HG03439 (cell line): ENCODE measurements at regions not wholly inside any gene's neighbourhood (a gene's known extent, or its start where the extent isn't known, plus 50 kb on each side); places are given as distances from the start of the nearest gene placed in this dataset.
A peak's percentile ranks its signal among the peaks of the same experiment; 100 is the strongest.
"Not testable (repeated sequence)": the region's sequence is repeated elsewhere in the genome, so short reads cannot be mapped to it uniquely, and the experiment has no call there.

Experiments
- ATAC-seq: cut with Tn5 transposase; IDR thresholded peaks from one replicate; pipeline ENCODE4 v1.9.1; 2021; ENCODE audit warnings: mild to moderate bottlenecking, moderate library complexity; ENCODE audit not compliant: unreplicated experiment

DNA sequence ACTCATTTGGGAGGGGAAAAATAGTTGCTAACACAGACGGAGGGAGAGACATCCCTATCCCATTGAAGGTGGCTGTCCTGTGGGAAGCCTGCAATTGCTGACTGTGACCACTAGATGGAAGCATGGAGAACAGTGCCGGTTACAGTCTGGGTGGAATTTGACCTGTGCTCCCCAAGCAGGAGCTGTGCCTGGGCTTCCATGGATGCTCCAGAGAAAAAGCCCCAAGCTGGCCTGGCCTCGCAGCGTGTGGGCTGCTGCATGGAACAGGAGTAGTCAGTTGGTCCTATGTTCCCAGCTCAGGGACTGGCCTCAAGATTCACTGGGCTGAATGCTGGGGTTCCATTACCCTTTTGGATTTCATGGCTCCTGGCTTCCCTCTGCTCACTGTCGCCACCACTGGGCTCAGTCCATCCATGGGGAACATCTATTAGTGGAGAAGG is 116.3 kb upstream of the CHD6 start:
- ATAC-seq: no peak

DNA sequence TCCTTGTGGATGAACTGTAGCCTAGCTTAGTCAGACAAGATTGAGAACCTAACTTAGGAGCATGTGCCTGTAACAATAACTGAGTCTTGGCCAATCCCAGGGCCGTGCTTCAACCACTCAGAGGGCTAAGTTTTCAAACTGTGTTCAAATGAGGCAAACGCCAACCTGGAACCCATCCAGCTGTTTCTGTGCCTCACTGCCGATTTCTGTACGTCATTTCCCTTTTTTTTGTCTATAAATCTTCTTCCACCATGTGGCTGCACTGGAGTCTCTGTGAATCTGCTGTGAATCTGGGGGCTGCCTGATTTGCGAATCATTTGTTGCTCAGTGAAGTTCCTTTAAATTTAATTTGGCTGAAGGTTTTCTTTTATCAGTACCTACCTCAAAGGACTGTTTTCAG is 115.0 kb upstream of the CHD6 start:
- no peak for ATAC-seq

DNA sequence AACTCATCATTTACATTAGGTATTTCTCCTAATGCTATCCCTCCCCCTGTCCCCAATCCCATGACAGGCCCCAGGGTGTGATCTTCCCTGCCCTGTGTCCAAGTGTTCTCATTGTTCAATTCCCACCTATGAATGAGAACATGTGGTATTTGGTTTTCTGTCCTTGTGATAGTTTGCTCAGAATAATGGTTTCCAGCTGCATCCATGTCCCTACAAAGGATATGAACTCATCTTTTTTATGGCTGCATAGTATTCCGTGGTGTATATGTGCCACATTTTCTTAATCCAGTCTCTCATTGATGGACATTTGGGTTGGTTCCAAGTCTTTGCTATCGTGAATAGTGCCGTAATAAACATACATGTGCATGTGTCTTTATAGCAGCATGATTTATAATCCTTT is 113.0 kb upstream of the CHD6 start:
- ATAC-seq: not testable (repeated sequence)

DNA sequence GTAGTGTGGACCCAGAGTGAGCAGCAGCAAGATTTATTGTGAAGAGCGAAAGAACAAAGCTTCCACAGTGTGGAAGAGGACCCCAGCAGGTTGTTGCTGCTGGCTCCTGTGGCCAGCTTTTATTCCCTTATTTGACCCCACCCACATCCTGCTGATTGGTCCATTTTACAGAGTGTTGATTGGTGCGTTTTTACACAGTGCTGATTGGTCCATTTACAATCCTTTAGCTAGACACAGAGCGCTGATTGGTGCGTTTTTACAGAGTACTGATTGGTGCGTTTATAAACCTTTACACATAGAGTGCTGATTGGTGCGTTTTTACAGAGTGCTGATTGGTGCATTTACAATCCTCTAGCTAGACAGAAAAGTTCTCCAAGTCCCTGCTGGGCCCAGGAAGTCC is 109.5 kb upstream of the CHD6 start:
- not testable (repeated sequence) for ATAC-seq

DNA sequence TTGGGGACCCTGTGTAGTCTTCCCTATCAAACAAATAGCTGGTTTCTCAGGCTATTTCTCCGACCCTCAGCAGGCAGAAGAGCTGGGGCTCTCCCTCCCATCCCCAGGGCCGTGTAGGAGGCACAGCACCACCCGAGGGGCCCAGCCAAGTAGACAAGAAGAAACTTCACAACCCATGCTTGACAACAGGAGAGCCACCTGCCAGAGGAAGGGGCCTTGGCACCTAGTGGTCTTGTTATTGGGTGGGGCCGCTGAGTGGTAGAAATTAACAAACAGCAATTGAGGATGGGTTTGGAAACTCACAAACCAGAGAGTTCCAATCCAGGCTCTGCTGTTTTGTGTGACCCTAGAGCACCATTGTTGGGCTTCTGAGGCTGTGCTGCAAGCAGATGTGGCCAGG is 108.5 kb upstream of the CHD6 start:
- no peak for ATAC-seq

DNA sequence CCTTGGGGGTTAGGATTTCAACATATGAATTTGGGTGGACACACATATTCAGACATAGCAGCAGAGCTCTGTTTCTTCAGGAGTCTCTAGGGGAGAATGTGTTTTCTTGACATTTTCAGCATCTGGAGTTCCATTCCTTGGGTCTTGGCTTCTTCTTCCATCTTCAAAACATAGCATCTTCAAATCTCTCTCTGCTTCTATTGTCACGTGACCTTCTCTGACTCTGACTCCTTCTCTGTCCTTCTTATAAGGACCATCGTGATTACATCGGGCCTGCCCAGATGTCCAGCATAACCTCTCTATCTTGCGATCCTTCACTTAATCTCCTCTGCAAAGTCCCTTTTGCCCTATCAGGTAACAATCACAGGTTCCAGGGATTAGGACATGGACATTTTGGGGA is 101.0 kb upstream of the CHD6 start:
- no peak for ATAC-seq

DNA sequence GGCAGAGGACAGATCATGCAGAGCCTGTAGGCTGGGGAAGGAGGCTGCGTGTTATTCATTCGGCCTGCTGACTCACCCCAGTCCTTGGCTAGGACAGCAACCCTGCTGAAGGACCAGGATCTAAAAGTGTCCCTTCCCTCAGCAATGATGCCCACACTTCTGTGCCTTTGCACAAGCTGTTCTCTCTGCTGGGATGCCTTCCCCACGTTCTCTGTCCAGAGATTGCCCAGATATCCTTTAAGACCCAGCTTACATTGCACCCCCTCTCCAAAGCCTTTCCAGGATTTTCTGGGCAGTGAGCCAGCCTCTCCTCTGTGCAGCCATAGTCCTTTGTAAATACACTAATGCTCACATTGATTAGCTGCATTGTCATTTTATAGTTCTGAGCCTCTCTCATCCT is 99.3 kb upstream of the CHD6 start:
- ATAC-seq: no peak

DNA sequence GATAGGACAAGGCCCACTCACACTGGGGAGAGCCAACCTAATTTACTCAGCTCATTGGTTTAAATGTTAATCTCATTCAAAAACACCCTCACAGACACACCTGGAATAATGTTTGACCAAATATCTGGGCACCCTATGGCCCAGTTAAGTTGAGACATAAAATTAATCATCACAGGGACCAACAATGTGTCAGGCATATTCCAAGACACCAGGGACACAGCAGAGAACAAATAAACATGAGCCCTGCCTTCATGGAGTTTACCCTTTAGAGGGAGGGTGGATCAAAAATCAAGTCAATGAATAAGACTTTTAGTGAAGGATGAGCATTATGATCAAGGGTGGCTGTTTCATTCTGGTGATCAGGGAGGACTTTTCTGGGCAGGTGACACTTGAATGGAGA is 98.7 kb upstream of the CHD6 start:
- ATAC-seq: no peak

DNA sequence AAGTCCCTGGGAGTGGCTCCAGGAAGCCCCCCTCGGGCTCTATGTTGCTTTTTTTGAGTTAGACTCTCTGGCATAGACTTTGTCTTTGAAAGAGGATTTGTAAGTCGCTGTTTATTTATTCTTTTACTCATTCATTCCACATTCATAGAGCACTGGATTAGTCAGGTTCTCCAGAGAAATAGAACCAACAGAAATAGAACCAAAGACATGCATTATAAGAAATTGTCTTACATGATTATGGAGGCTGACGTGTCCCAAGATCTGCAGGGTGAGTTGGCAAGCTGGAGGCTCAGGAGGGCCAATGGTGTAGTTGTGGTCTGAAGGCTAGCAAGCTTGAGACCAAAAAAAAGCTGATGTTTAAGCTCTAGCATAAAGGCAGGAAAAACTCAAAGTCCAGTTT is 98.3 kb upstream of the CHD6 start:
- ATAC-seq: no peak

DNA sequence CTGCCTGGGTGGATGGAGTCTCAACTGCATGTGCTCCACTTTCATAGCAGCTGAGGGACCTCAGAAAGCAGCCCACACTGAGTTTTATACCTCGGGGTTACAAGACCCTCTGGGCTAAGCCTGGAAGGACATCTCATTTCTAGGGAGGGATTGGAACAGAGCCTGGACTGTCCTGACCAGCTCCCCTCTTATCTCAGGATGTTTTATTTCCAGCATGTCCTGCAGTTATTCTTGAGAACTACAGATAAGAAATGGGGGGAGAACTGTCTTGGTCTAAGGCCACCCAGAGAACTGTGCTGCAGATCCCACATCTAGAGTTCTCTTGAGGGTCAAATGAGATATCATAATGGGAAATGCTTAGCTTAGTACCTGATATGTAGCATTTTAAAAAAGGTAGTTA is 97.3 kb upstream of the CHD6 start:
- no peak for ATAC-seq

DNA sequence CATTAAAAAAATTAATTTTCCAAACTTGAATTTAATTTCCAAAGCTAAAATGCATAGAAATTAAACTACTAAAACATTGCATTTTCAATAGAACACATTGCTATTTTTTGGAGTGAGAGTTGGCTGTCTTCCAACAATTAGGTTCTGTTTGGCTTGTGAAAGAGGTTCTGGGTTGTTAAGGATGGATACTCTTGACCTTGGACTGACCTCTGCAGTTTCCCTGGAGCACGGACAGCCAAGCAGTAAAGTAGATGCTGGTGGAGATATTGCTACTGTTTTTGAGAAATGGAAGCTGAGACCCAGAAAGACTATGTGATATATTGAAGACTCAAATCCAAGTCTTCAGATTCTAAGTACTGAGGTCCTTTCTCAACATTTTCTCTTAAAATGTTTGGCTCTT is 95.9 kb upstream of the CHD6 start:
- ATAC-seq: no peak

DNA sequence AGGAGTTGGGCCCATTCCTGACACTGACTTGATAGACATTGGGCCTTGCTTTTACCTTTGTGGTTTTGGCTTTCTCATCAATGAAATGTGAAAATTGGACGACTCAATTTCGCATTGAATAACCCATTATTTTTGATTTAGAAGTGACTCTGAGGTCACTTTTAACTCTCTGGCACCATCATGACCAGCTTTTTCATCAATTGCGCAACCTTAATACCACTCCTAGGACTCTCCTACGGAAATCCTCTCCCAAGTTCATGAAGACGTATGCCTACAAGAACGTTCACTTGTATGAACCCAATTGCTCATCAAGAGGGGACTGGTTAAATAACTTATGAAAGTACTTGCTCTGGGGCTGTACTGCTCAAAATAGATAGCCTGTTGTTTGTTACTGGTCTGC is 86.7 kb upstream of the CHD6 start:
- ATAC-seq: no peak

DNA sequence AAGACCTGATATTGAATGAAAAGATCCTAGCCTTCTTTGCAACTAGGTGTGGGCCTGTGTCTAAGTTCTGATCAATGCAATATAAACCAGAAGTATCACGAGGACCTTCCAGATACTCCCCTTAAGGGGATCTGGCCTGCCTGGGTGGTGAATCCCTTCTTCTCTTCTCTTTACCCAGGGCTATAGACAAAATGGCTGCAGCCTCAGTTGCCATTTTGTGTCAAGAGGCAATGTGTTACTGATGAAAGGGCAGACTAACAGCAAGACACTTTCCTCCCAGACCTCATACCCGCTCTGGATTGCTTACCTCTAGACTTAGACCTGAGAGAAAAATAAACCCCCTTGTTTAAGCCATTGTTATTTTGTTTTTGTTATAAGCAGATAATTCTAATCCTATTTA is 84.5 kb upstream of the CHD6 start:
- ATAC-seq: no peak

DNA sequence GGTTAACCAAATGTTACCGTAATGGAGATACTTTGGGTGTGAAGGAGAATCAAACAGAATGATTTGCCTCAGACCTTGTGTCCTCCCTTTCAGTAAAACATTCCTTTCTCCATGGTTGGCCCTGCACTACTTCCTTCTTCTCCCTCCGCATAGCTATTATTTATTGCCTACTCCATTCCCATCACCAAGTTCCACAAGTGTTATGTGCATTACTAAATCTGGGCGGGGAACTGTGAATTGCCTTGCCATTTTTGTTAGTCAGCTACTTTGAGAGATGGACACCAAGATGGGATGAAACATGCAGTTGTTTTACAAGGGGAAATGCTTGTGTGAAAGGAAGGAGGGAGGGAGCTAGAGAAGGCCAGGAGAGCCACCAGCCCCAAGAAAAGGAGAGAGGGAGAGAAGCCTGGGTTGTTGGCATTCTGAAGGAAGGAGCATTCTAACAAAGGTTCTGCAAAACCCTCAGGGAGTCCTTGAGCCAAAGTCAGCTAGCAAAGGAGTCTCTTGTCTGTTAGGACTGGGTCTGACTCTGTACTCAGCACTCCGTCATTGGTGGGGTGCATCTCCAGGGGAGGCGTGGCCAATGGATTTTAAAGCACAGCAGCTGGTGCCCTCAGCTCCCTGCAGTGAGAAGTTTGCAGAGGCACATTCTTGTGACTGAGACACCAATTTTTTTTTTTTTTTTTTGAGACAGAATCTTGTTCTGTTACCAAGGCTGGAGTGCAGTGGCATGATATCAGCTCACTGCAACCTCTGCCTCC is 83.6 kb upstream of the CHD6 start:
- ATAC-seq: no peak

DNA sequence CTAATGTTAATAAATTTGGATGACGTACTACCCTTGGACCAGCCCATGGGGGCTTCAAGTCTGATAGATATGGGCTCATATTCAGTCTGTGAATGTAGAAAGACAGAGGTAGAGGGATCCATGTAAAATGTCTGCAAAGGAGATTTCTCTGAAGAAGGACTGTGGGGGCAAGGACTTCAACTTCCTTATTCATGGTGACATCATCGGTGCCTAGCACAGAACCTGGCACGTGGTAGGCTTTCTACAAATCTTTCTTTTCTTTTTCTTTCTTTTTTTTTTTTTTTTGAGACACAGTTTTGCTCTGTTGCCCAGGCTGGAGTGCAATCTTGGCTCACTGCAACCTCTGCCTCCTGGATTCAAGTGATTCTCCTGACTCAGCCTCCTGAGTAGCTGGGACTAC is 81.5 kb upstream of the CHD6 start:
- not testable (repeated sequence) for ATAC-seq

DNA sequence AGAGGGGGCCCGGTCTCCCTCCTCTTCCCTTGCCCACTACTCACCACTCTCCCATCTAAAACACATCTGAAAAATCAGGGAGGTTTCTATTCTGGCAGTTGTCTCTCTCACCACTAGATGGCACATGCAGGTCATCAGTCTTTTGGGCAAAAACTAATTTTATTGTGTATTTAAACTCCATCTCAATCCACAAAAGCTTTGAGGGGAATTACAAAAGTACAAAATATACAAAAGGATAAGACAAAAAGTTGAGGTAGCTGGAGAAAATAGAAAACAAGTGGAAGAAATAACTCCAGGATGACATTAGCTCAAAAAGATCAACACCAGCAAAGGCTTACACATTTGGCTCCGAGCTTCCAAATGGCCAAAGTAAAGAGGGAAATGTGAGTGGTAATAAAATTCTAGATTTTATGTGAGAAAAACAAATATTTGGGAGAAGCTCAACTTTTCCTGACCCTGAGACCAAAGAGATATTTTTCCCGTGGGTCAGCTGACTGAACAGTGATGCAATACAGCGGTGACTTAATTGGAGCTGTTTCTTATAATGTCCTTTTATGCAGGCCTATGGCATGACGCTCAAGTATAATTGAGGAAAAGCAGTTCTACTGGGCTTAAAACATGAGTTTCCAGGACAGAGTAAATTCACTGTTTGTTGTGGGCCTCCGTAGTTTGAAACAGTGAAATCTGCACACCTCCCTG is 79.8 kb upstream of the CHD6 start:
- no peak for ATAC-seq

DNA sequence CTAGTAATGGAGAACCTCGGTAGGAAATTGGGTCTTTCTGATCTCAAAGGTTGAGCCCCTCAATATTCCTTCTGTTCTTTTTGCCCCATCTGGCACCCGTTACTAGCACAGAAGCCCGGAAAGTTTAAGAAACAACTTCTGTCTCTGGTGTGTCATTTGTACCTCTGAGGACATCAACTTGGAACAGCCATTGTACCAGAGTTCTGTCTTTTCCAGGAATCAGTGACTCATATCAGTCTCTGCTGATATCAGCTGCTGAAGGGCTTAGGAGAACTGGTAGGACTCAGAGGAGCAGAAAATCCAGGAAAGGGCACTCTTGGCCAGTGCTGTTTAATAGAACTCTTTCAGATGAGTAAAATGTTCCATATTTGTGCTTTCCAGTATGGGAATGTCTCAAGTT is 78.3 kb upstream of the CHD6 start:
- ATAC-seq: no peak

DNA sequence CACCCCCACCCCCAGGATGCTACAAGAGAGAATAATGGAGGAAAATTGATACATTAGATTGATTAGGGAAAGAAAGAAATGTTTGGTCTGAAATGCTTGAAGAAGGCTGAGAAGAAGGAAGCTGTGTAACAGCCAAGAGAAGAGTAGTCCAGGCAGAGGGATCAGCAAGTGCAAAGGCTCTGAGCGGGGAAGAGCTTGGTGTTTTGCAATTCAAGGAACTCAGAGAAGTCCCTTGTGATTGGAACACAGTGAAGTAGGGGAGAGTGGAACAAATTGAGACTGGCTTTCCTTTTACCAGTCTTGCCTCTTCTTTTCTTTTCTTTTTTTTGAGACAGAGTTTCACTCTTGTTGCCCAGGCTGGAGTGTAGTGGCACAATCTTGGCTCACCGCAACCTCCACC is 76.6 kb upstream of the CHD6 start:
- ATAC-seq: no peak

DNA sequence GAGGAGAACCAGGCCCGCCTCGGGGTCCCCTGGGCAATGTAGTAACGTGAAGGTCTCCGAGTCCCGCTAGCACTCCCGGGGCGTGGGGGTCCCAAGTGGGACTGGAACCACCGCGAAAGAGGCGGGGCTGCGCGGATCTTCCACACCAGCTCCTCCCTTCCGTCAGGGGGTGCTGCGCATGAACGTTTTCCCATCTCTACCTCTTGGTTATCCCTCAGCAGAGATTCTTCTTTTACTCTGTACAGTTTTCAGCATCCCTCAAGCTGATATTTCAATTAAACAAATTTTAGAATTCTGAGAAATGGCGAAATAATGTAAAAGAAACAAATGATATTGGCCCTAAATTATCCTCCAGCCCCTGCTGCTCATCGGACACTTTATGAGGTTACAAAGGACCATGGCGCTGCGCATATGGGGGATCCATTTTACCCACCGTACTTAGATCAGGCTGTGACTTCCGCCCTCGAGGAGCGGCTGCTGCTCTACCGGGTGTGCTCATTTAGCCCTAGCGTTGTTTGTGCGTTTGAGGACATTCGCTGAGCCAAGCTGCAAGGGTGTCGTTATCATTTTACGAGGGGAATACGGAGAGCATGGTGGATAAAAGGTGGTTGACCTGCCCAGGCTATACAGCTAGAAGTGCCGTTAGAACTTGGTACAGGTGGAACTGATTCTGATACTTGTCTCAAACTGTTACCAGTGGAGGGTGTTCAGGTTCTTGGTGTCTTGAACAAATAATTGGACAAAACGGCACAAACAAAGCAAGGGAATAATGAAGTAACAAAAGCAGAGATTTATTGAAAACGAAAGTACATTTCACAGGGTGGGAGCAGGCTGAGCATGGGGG is 75.2 kb upstream of the CHD6 start:
- peak; percentile 80 for ATAC-seq

DNA sequence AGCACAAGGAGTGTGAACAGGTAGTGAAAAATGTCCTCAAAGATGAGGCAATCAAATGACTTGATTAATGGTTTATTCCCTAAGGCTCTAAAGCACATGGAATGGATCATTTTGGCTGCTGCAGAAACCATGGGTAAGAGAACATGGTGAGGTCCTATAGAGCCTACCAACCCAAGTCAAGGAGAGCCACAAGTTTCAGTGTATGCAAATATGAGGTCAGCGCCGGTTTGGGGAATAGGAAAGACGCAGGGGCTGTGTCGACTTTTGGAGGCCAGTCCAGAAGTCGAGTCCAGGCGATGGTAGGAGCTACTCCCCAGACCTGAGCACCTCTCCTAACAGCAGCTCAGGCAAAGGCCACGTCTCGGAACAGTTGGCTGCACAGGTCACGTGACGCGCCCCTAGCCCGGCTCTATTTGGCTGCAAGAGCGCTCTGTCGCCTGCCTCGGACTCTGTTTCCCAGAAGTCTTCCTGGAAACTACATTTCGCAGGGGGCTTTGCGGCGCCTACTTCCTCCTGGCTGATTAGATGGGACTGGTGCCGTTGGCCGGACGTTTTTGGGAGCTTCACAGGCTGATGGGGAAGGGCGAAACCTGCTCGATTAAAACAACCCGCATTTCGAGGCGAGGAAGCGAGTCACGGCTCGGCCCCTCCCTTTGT is 74.4 kb upstream of the CHD6 start:
- peak; percentile 51 for ATAC-seq

DNA sequence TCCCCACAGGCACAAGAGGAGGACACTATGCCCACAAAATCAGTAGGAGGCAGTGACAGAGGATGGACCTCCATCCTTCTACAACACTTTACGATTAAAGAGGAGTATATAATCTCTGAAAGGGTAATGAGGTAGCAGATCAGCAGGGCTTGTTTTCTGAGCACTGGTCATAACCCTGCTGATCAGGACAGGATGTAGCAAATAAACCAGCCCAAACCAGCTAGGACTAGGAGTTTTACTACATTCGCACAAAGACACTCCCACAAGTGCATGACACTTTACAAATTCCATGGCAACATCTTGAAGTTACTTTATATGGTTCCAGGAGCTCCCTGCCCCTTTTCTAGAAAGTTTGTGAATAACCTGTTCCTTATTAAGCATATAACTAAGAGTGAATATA is 73.3 kb upstream of the CHD6 start:
- ATAC-seq: no peak
